CD4-positive, alpha-beta T cell (primary cell): ENCODE measurements at regions not wholly inside any gene's neighbourhood (a gene's known extent, or its start where the extent isn't known, plus 50 kb on each side); places are given as distances from the start of the nearest gene placed in this dataset.

Experiments
- ATAC-seq: fragments of 200-7000 bp; cut with Tn5 transposase; one replicate; pipeline ENCODE4 v1.10.0; 2022; ENCODE audit warnings: mild to moderate bottlenecking; ENCODE audit not compliant: poor library complexity
- CTCF ChIA-PET: fragments of 350-600 bp; sonication (Branson Sonifier 250); formaldehyde crosslinking; loops from one replicate; lab custom pipeline; 2021; ENCODE audit warnings: antibody characterized with exemption, inconsistent platforms; lab: Charles Lee
- POLR2A ChIA-PET: fragments of 350-600 bp; sonication (Branson Sonifier 250); formaldehyde crosslinking; loops from one replicate; lab custom pipeline; 2021; ENCODE audit warnings: antibody characterized with exemption, inconsistent platforms; lab: Charles Lee
- DNase-seq, 14 experiments: peaks; one replicate each; pipeline ENCODE4 v3.0.0-alpha.2; 2013 to 2020; ENCODE audit warnings: mixed read lengths in 2 of 14
- H3K27ac ChIP-seq, 2 donors: one replicate each; pipeline versions ENCODE4 v1.5.1 to v1.7.0; 2013; ENCODE audit warnings: low read length in 2 of 2, low read depth in 1 of 2, mild to moderate bottlenecking in 1 of 2
- H3K27me3 ChIP-seq, 2 experiments: 1 replicate in 1 of 2; 2 replicates in 1 of 2; pipeline versions ENCODE4 v1.6.1 to v1.7.0; 2013; ENCODE audit warnings: low read length in 2 of 2, control low read depth in 1 of 2, mild to moderate bottlenecking in 1 of 2, moderate library complexity in 1 of 2; ENCODE audit not compliant: insufficient read depth in 2 of 2, control insufficient read depth in 1 of 2
- H3K36me3 ChIP-seq: one replicate; pipeline ENCODE4 v1.6.1; 2013; ENCODE audit warnings: low read length, control low read depth; ENCODE audit not compliant: insufficient read depth
- H3K4me1 ChIP-seq: one replicate; pipeline ENCODE4 v1.6.1; 2013; ENCODE audit warnings: low read length, control low read depth; ENCODE audit not compliant: insufficient read depth
- H3K4me3 ChIP-seq: one replicate; pipeline ENCODE4 v1.5.1; 2013; ENCODE audit warnings: mild to moderate bottlenecking, low read length, moderate library complexity
- H3K9me3 ChIP-seq, 2 experiments: 1 replicate in 1 of 2; 2 replicates in 1 of 2; pipeline versions ENCODE4 v1.6.1 to v1.7.0; 2013; ENCODE audit warnings: low read length in 2 of 2, mild to moderate bottlenecking in 2 of 2, control low read depth in 1 of 2, moderate library complexity in 1 of 2; ENCODE audit not compliant: control insufficient read depth in 1 of 2, insufficient read depth in 1 of 2
- H3K27ac Mint-ChIP-seq: one replicate; pipeline ENCODE4 v1.8.0; 2020; ENCODE audit warnings: mixed read lengths
- H3K27me3 Mint-ChIP-seq: one replicate; pipeline ENCODE4 v1.8.0; 2021; ENCODE audit warnings: mixed read lengths
- H3K36me3 Mint-ChIP-seq: one replicate; pipeline ENCODE4 v1.8.0; 2021; ENCODE audit warnings: low read depth, mixed read lengths
- H3K4me1 Mint-ChIP-seq: one replicate; pipeline ENCODE4 v1.8.0; 2021; ENCODE audit warnings: low read depth, mixed read lengths
- H3K4me3 Mint-ChIP-seq: one replicate; pipeline ENCODE4 v1.8.0; 2020; ENCODE audit warnings: mild to moderate bottlenecking, mixed read lengths
- H3K9me3 Mint-ChIP-seq: one replicate; pipeline ENCODE4 v1.8.0; 2020; ENCODE audit warnings: mixed read lengths
- CTCF ChIP-seq: fragments of 200-600 bp; IDR thresholded peaks from one replicate; pipeline ENCODE4 v1.8.0; 2022; ENCODE audit warnings: antibody characterized with exemption, mild to moderate bottlenecking
- intact Hi-C, 2 experiments: fragments of 100-400 bp; cut with DNase I in 1 of 2; cut with micrococcal nuclease in 1 of 2; formaldehyde crosslinking; loops; one replicate each; pipeline versions ENCODE4 v1.15.1 to v1.9.0; 2023 to 2025; cut with DNase I, micrococcal nuclease

DNA sequence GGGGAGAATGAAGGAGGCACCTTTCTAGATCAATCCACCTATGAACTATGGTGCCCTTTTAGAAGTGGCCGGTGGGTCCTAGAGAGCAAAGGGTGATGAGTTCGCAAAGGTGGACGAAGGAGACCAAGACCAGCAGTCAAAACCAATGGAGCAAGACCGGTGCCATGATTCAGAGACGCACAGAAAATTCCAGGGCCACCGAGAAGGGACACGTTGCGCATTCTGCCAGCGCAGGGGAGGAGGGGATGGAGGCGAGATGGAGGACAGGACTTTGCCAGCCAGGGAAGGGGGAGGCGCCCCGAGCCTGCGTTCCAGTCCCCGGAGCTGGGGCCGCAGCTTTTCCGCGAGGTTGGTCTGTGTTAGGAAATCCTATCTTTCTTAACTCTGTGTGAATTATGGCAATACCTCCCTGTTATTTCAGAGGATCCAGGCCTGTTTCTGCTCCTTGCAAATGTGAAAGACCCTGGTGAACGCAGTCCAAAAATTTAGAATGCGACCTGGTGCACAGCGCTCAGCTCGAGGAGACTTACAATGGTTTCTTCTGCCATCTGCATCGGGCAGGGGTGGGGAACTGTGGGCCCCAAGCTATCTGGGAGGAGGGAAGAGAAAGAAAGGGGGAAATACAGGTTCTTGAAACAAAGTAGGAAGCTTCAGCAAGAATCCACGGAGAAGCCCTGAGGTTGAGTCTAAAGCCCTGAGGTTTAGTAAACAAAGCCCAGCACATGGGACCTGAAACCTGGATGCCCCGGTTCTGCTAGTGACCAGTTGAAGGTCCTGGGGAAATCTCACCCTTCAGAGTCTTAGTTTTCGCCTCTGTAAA, 129.4 kb downstream of the MRPS6 start:
- peak overlapping the region; percentile 54 for H3K4me3 ChIP-seq
- Mint-ChIP-seq H3K36me3 (no peaks in the 10 kb centered on the region), H3K27ac (peak overlapping the region; percentile 48), H3K27me3 (no peaks in the 10 kb centered on the region), H3K9me3 (no peaks in the 10 kb centered on the region), H3K4me1 (peaks cover 52% of the 10 kb centered on the region), H3K4me3 (peak overlapping the region; percentile 84)
- H3K4me1 ChIP-seq: peaks cover 49% of the 10 kb centered on the region
- no peaks in the 10 kb centered on the region for H3K36me3 ChIP-seq
- no peak for TF ChIP-seq CTCF
- H3K9me3 ChIP-seq: no peaks in the 10 kb centered on the region
- CTCF ChIA-PET: interaction anchor here (0.6 to 3.6 kb wide), 6 partner anchors 68 to 279 kb away, joined by 3 to 29 read pairs (median 4); partner anchors contain the start of genes MRPS6 and SLC5A3
- no peaks in the 10 kb centered on the region for H3K27me3 ChIP-seq
- intact Hi-C loops: loop anchor here (2.0 to 10.0 kb wide), 5 partner anchors 74 to 280 kb away; partner anchors contain the start of genes MRPS6 (in 1 of the 2) and SLC5A3 (in 1 of the 2)
- no peak overlapping the region for H3K27ac ChIP-seq
- DNase-seq (peak in 3 of 14 experiments; percentile 7 to 33 (median 32)), ATAC-seq (peak; percentile 21)
- POLR2A ChIA-PET: interaction anchor here (0.5 to 1.6 kb wide), 3 partner anchors 73 to 279 kb away, joined by 3 to 9 read pairs (median 6); no protein-coding TSS in a partner anchor

DNA sequence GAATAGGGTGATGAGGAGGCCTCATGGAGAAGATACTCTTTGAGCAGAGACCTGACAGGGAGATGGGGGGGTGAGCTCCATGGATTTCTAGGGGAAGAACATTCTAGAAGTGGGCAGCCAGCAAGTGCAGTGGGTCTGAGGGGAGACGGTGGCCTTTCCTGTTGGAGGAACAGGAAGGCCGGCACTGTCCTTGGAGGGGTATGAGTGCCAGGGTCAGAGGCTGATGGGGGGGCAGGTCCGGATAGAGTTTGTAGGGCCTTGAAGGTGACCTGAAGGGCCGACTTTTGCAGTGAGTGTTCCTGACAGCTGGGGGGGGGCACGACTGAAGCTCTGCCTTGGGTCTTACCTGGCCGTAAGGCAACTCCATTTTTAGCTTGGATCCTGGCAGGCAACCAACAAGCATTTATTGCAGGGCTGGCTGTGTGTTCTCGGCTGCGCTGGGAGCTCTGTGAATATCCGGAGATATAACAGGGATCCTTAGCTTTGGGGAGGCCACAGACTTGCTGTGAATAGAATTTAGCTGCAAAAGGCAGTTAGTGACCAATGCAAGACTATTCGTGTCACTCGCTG, 130.6 kb downstream of the MRPS6 start:
- peaks cover 41% of the 10 kb centered on the region for H3K4me1 Mint-ChIP-seq
- H3K4me3 Mint-ChIP-seq: no peak overlapping the region
- ATAC-seq: no peak
- TF ChIP-seq CTCF: no peak
- DNase-seq: no peak
- Histone ChIP-seq H3K27me3 (no peaks in the 10 kb centered on the region), H3K9me3 (no peaks in the 10 kb centered on the region), H3K27ac (no peak overlapping the region), H3K4me1 (peaks cover 37% of the 10 kb centered on the region), H3K36me3 (no peaks in the 10 kb centered on the region), H3K4me3 (no peak overlapping the region)
- CTCF ChIA-PET: interaction anchor here (3.6 kb wide), 1 partner anchor 280 kb away, joined by 29 read pairs; no protein-coding TSS in a partner anchor
- H3K36me3 Mint-ChIP-seq: no peaks in the 10 kb centered on the region
- no peaks in the 10 kb centered on the region for H3K27me3 Mint-ChIP-seq
- intact Hi-C loops: loop anchor here (2.0 to 10.0 kb wide), 5 partner anchors 75 to 281 kb away; partner anchors contain the start of genes MRPS6 (in 1 of the 2) and SLC5A3 (in 1 of the 2)
- POLR2A ChIA-PET: no interaction called here
- no peaks in the 10 kb centered on the region for H3K9me3 Mint-ChIP-seq
- no peak overlapping the region for H3K27ac Mint-ChIP-seq

- CTCF ChIA-PET: interaction anchor here (3.6 kb wide), 1 partner anchor 281 kb away, joined by 29 read pairs; no protein-coding TSS in a partner anchor
- Mint-ChIP-seq H3K36me3 (no peaks in the 10 kb centered on the region), H3K4me1 (peaks cover 32% of the 10 kb centered on the region), H3K27me3 (no peaks in the 10 kb centered on the region), H3K4me3 (no peak overlapping the region), H3K27ac (no peak overlapping the region), H3K9me3 (no peaks in the 10 kb centered on the region)
- Histone ChIP-seq H3K36me3 (no peaks in the 10 kb centered on the region), H3K27ac (no peak overlapping the region), H3K9me3 (no peaks in the 10 kb centered on the region), H3K27me3 (no peaks in the 10 kb centered on the region), H3K4me3 (no peak overlapping the region), H3K4me1 (peaks cover 29% of the 10 kb centered on the region)
- no peak for TF ChIP-seq CTCF
- no peak for DNase-seq
- POLR2A ChIA-PET: no interaction called here
- no peak for ATAC-seq
- intact Hi-C loops: loop anchor here (5.0 to 10.0 kb wide), 3 partner anchors 127 to 280 kb away; partner anchors contain the start of genes MRPS6 (in 1 of the 2) and SLC5A3 (in 1 of the 2)
These were observed 131.4 kb downstream of the MRPS6 start for GRCh38 chr21:34204481-34205439.
